Endothelial cell of hepatic sinusoid (primary cell): ENCODE measurements at regions not wholly inside any gene's neighbourhood (a gene's known extent, or its start where the extent isn't known, plus 50 kb on each side); places are given as distances from the start of the nearest gene placed in this dataset.

Experiments
- in situ Hi-C: cut with HindIII; loops from 2 replicates; pipeline ENCODE4 v1.10.0; 2017; ENCODE audit warnings: low sequenced_read_pairs

GRCh38 chr6:104126315-104127005, 733.3 kb downstream of the HACE1 start:
- in situ Hi-C loops, result no loop called here

- in situ Hi-C loops, result no loop called here
Observed at GRCh38 chr6:104123227-104123626, 736.5 kb downstream of the HACE1 start.

GRCh38 chr6:104118274-104118673, 741.4 kb downstream of the HACE1 start:
- in situ Hi-C loops, result no loop called here

GRCh38 chr6:104109806-104110205, 749.9 kb downstream of the HACE1 start:
- in situ Hi-C loops, result no loop called here

GRCh38 chr6:104108634-104109033, 751.1 kb downstream of the HACE1 start:
- in situ Hi-C loops, result no loop called here

- in situ Hi-C loops, result no loop called here
Observed at GRCh38 chr6:104095661-104096416, 763.9 kb downstream of the HACE1 start.

GRCh38 chr6:104087765-104088164, 772.0 kb downstream of the HACE1 start:
- in situ Hi-C loops, result no loop called here

- in situ Hi-C loops, result no loop called here
Observed at GRCh38 chr6:104068281-104068680, 791.4 kb downstream of the HACE1 start.

GRCh38 chr6:104064876-104065275, 794.8 kb downstream of the HACE1 start:
- in situ Hi-C loops, result no loop called here

- in situ Hi-C loops, result no loop called here
Observed at GRCh38 chr6:104050455-104050854, 809.3 kb downstream of the HACE1 start.

GRCh38 chr6:104046426-104046825, 813.3 kb downstream of the HACE1 start:
- in situ Hi-C loops, result no loop called here

GRCh38 chr6:104031346-104031745, 828.4 kb downstream of the HACE1 start:
- in situ Hi-C loops, result no loop called here

GRCh38 chr6:104022126-104022525, 837.6 kb downstream of the HACE1 start:
- in situ Hi-C loops, result no loop called here

GRCh38 chr6:104019075-104019753, 840.5 kb downstream of the HACE1 start:
- in situ Hi-C loops, result no loop called here

GRCh38 chr6:104017410-104018381, 842.0 kb downstream of the HACE1 start:
- in situ Hi-C loops, result no loop called here

- in situ Hi-C loops, result no loop called here
Observed at GRCh38 chr6:104014163-104014959, 845.4 kb downstream of the HACE1 start.

- in situ Hi-C loops, result no loop called here
Observed at GRCh38 chr6:104013312-104013971, 846.3 kb downstream of the HACE1 start.

- in situ Hi-C loops, result no loop called here
Observed at GRCh38 chr6:104010897-104011296, 848.8 kb downstream of the HACE1 start.

- in situ Hi-C loops, result no loop called here
Observed at GRCh38 chr6:104003803-104004516, 855.8 kb downstream of the HACE1 start.
